Endodermal cell (in vitro differentiated cells): ENCODE measurements at regions not wholly inside any gene's neighbourhood (a gene's known extent, or its start where the extent isn't known, plus 50 kb on each side); places are given as distances from the start of the nearest gene placed in this dataset.

Experiments
- DNase-seq: peaks from one replicate; pipeline ENCODE4 v3.0.0-alpha.2; 2017
- H3K27ac ChIP-seq: 2 replicates; pipeline ENCODE4 v1.5.1; 2013; ENCODE audit warnings: mild to moderate bottlenecking, low read depth, low read length, moderate library complexity
- H3K27me3 ChIP-seq: 2 replicates; pipeline ENCODE4 v1.6.1; 2013; ENCODE audit warnings: mild to moderate bottlenecking, low read length, moderate library complexity; ENCODE audit not compliant: insufficient read depth, control insufficient read depth, poor library complexity, severe bottlenecking
- H3K36me3 ChIP-seq: 2 replicates; pipeline ENCODE4 v1.7.0; 2013; ENCODE audit warnings: mild to moderate bottlenecking, low read length, moderate library complexity; ENCODE audit not compliant: control insufficient read depth, insufficient read depth
- H3K4me1 ChIP-seq: one replicate; pipeline ENCODE4 v1.7.0; 2013; ENCODE audit warnings: low read length; ENCODE audit not compliant: control insufficient read depth, insufficient read depth
- H3K4me3 ChIP-seq: 2 replicates; pipeline ENCODE4 v1.5.1; 2013; ENCODE audit warnings: mild to moderate bottlenecking, low read length, moderate library complexity
- H3K9ac ChIP-seq: 2 replicates; pipeline ENCODE4 v1.6.1; 2013; ENCODE audit warnings: mild to moderate bottlenecking, low read length, moderate library complexity; ENCODE audit not compliant: poor library complexity, severe bottlenecking; ENCODE audit errors: extremely low read depth
- H3K9me3 ChIP-seq: 2 replicates; pipeline ENCODE4 v1.6.1; 2013; ENCODE audit warnings: mild to moderate bottlenecking, low read length, moderate library complexity; ENCODE audit not compliant: control insufficient read depth
- H3K27ac Mint-ChIP-seq: 2 replicates; pipeline ENCODE4 v1.8.0; 2020; ENCODE audit warnings: mixed read lengths
- H3K27me3 Mint-ChIP-seq: 2 replicates; pipeline ENCODE4 v1.8.0; 2021; ENCODE audit warnings: mild to moderate bottlenecking, mixed read lengths; ENCODE audit not compliant: insufficient read depth
- H3K36me3 Mint-ChIP-seq: 2 replicates; pipeline ENCODE4 v1.8.0; 2020; ENCODE audit warnings: low read depth, mixed read lengths
- H3K4me1 Mint-ChIP-seq: 2 replicates; pipeline ENCODE4 v1.8.0; 2020; ENCODE audit warnings: mixed read lengths
- H3K4me3 Mint-ChIP-seq: 2 replicates; pipeline ENCODE4 v1.8.0; 2020; ENCODE audit warnings: mild to moderate bottlenecking, moderate library complexity, mixed read lengths
- H3K9me3 Mint-ChIP-seq: 2 replicates; pipeline ENCODE4 v1.8.0; 2020; ENCODE audit warnings: mild to moderate bottlenecking, mixed read lengths
- CTCF ChIP-seq: fragments of 200-600 bp; sonication (generic); conservative IDR thresholded peaks from 2 replicates; pipeline ENCODE4 v1.5.0; 2021; ENCODE audit warnings: antibody characterized with exemption, mild to moderate bottlenecking
- WGBS, 2 experiments: methylation state at CpG; one replicate each; pipeline versions ENCODE4 v1.1.5 to v1.1.7; 2013; ENCODE audit warnings: missing lambda C conversion rate in 2 of 2, mixed read lengths in 1 of 2; ENCODE audit not compliant: insufficient coverage in 1 of 2, insufficient read length in 1 of 2; 5-methylcytosine and 5-hydroxymethylcytosine counted together

DNA sequence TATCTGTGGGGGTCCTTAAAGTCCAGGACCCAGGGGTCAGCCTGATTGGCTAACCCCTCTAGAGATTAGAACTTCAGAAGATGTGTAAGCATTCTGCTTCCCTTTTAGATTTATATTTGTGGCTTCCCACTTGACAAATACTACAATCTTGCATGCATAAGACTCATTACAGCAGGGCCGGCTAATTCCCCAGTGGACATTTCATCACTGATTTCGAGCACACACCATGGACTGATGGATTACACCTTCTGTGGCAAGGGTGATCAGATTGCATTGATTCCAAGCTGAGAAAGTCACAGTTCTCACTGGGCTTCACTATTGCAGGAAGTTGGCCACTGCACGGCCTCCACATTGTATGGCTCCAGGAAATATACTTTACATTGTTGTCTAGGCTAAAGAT is 65.8 kb upstream of the DAPK1 start:
- Histone ChIP-seq H3K27ac (no peak overlapping the region), H3K4me3 (no peak overlapping the region), H3K9ac (no peak overlapping the region), H3K36me3 (no peaks in the 10 kb centered on the region), H3K9me3 (no peaks in the 10 kb centered on the region), H3K4me1 (peaks cover 6% of the 10 kb centered on the region), H3K27me3 (no peaks in the 10 kb centered on the region)
- Mint-ChIP-seq H3K4me1 (peaks cover 8% of the 10 kb centered on the region), H3K36me3 (peaks cover 2% of the 10 kb centered on the region), H3K9me3 (no peaks in the 10 kb centered on the region), H3K27me3 (peaks cover 2% of the 10 kb centered on the region), H3K27ac (no peak overlapping the region), H3K4me3 (no peak overlapping the region)
- DNase-seq: no peak
- no peak for TF ChIP-seq CTCF
- 92 to 94% methylated on average over 3 of the region's 3 CpGs for WGBS, 2 experiments

DNA sequence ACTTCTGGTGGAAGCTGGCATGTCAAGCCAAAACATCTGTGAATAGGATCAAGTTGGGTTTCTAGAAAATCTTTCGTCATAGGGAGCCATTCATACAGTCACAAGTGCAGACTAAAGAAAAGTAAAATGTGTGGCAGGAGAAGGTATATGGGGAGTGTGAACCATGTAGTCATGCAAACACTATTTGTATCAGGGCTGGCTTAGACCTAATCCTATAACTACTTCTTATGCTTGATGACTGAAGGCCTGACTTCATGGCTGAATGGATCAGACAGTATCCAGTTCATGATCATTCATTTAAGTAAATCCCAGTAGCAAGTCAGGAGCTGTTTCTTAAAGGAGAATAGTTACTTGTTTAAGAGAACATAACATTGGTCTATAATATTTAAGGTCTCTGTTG is 63.8 kb upstream of the DAPK1 start:
- Histone ChIP-seq H3K27ac (no peak overlapping the region), H3K4me1 (peaks cover 6% of the 10 kb centered on the region), H3K9ac (no peak overlapping the region), H3K4me3 (no peak overlapping the region), H3K9me3 (no peaks in the 10 kb centered on the region), H3K27me3 (no peaks in the 10 kb centered on the region), H3K36me3 (no peaks in the 10 kb centered on the region)
- TF ChIP-seq CTCF: no peak
- H3K27ac Mint-ChIP-seq: no peak overlapping the region
- peaks cover 8% of the 10 kb centered on the region for H3K4me1 Mint-ChIP-seq
- no peak for DNase-seq
- WGBS, 2 experiments: 93 to 100% methylated on average over 1 of the region's 1 CpG
- H3K9me3 Mint-ChIP-seq: no peaks in the 10 kb centered on the region
- H3K27me3 Mint-ChIP-seq: peaks cover 2% of the 10 kb centered on the region
- no peak overlapping the region for H3K4me3 Mint-ChIP-seq
- no peaks in the 10 kb centered on the region for H3K36me3 Mint-ChIP-seq

DNA sequence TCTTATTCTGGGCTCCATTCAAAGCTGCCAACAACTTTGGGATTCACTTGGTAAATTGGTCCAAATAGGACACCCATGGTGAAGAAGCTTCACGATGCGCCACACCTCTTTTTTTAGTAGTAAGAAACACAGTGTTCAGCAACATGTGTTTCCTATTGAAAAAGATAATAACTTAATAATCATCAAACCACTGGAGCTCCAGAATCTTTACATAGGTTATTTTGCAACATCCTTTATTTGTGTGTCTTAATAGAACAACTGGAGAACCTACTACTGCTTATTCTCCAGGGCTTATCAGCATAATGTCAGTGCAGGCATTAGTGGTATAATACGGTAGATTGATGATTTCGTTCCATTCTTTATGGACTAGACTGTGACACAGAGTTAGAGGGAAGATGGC is 63.3 kb upstream of the DAPK1 start:
- Mint-ChIP-seq H3K27ac (no peak overlapping the region), H3K27me3 (peaks cover 1% of the 10 kb centered on the region), H3K4me3 (no peak overlapping the region), H3K9me3 (no peaks in the 10 kb centered on the region), H3K36me3 (no peaks in the 10 kb centered on the region), H3K4me1 (peaks cover 8% of the 10 kb centered on the region)
- peaks cover 6% of the 10 kb centered on the region for H3K4me1 ChIP-seq
- no peak overlapping the region for H3K4me3 ChIP-seq
- no peak overlapping the region for H3K9ac ChIP-seq
- 95 to 96% methylated on average over 2 to 4 of the region's 4 CpGs for WGBS, 2 experiments
- no peak overlapping the region for H3K27ac ChIP-seq
- H3K9me3 ChIP-seq: no peaks in the 10 kb centered on the region
- no peak for DNase-seq
- TF ChIP-seq CTCF: no peak
- no peaks in the 10 kb centered on the region for H3K36me3 ChIP-seq
- no peaks in the 10 kb centered on the region for H3K27me3 ChIP-seq
